HCT116 (cell line): ENCODE measurements at regions not wholly inside any gene's neighbourhood (a gene's known extent, or its start where the extent isn't known, plus 50 kb on each side); places are given as distances from the start of the nearest gene placed in this dataset.

Experiments used
- ATF3 ChIP-seq: IDR thresholded peaks from 2 replicates; pipeline ENCODE4 v1.6.1; 2012
- CTCF ChIP-seq, 3 experiments: fragments of 200-600 bp in 1 of 3; sonication (generic) in 1 of 3; IDR thresholded peaks in 2 of 3; conservative IDR thresholded peaks in 1 of 3; 2 replicates each; pipeline ENCODE4 v1.5.1; 2012 to 2017; ENCODE audit warnings: low read depth in 2 of 3, low read length in 2 of 3, antibody characterized with exemption in 1 of 3, borderline replicate concordance in 1 of 3, control low read depth in 1 of 3, mild to moderate bottlenecking in 1 of 3, mixed read lengths in 1 of 3, mixed run types in 1 of 3, moderate library complexity in 1 of 3; ENCODE audit not compliant: insufficient read depth in 1 of 3
- JUND ChIP-seq: IDR thresholded peaks from 2 replicates; pipeline ENCODE4 v1.6.1; 2012
- MAX ChIP-seq: IDR thresholded peaks from 2 replicates; pipeline ENCODE4 v1.6.1; 2012
- POLR2A ChIP-seq: IDR thresholded peaks from 2 replicates; pipeline ENCODE4 v1.7.0; 2011; ENCODE audit warnings: borderline replicate concordance; ENCODE audit not compliant: insufficient read depth, insufficient read length; ENCODE audit errors: extremely low read depth
- POLR2AphosphoS5 ChIP-seq: IDR thresholded peaks from 2 replicates; pipeline ENCODE4 v1.6.1; 2011; ENCODE audit warnings: mild to moderate bottlenecking, low read depth, low read length, moderate library complexity
- RAD21 ChIP-seq: IDR thresholded peaks from 2 replicates; pipeline ENCODE4 v1.6.1; 2012; ENCODE audit warnings: low read depth, mild to moderate bottlenecking
- REST ChIP-seq: IDR thresholded peaks from 2 replicates; pipeline ENCODE4 v1.6.1; 2012; ENCODE audit warnings: low read depth
- SIN3A ChIP-seq: IDR thresholded peaks from 2 replicates; pipeline ENCODE4 v1.6.1; 2012; ENCODE audit warnings: low read depth

- TF ChIP-seq SIN3A (no peak), POLR2A (no peak), POLR2AphosphoS5 (no peak), CTCF (IDR thresholded peaks at IDR 0.05 in 2 of 3, conservative IDR thresholded peaks at IDR 0.05 in 1 of 3; ENCODE audit: borderline replicate concordance in 1 of 3, insufficient read depth in 1 of 3, low read depth in 2 of 3, low read length in 2 of 3) (no peak), REST (no peak), ATF3 (no peak), JUND (no peak), MAX (no peak), RAD21 (no peak)
These were observed 201.6 kb upstream of the SGK1 start for GRCh38 chr6:134519465-134519864.
